ENCODE measurements at regions not wholly inside any gene's neighbourhood (a gene's known extent, or its start where the extent isn't known, plus 50 kb on each side); places are given as distances from the start of the nearest gene placed in this dataset.

GRCh38 chr4:92101737-92102172 is 202.0 kb upstream of the GRID2 start:
- no peak for TF ChIP-seq CTCF (IDR thresholded peaks at IDR 0.05; ENCODE audit: control insufficient read depth, insufficient read depth, low read depth, low read length, missing control alignments)
- H3K4me3 ChIP-seq (ENCODE audit: control insufficient read depth, low read depth, low read length), result no peak overlapping the region
- DNase-seq (ENCODE audit: low read depth), result no peak

GRCh38 chr4:92104506-92104905 is 199.3 kb upstream of the GRID2 start:
- no peak for TF ChIP-seq CTCF (IDR thresholded peaks at IDR 0.05; ENCODE audit: control insufficient read depth, insufficient read depth, low read depth, low read length, missing control alignments)
- H3K4me3 ChIP-seq (ENCODE audit: control insufficient read depth, low read depth, low read length), result no peak overlapping the region
- DNase-seq (ENCODE audit: low read depth), result no peak

- no peak overlapping the region for H3K4me3 ChIP-seq (ENCODE audit: control insufficient read depth, low read depth, low read length)
- no peak for DNase-seq (ENCODE audit: low read depth)
- TF ChIP-seq CTCF (IDR thresholded peaks at IDR 0.05; ENCODE audit: control insufficient read depth, insufficient read depth, low read depth, low read length, missing control alignments), result no peak
Measured at GRCh38 chr4:92106816-92107215, 196.9 kb upstream of the GRID2 start.

GRCh38 chr4:92111493-92111892 is 192.3 kb upstream of the GRID2 start:
- no peak for TF ChIP-seq CTCF (IDR thresholded peaks at IDR 0.05; ENCODE audit: control insufficient read depth, insufficient read depth, low read depth, low read length, missing control alignments)
- H3K4me3 ChIP-seq (ENCODE audit: control insufficient read depth, low read depth, low read length), result no peak overlapping the region
- DNase-seq (ENCODE audit: low read depth), result no peak

GRCh38 chr4:92112805-92113204 is 191.0 kb upstream of the GRID2 start:
- DNase-seq (ENCODE audit: low read depth), result no peak
- no peak for TF ChIP-seq CTCF (IDR thresholded peaks at IDR 0.05; ENCODE audit: control insufficient read depth, insufficient read depth, low read depth, low read length, missing control alignments)
- no peak overlapping the region for H3K4me3 ChIP-seq (ENCODE audit: control insufficient read depth, low read depth, low read length)

GRCh38 chr4:92120810-92121498 is 182.8 kb upstream of the GRID2 start:
- no peak for DNase-seq (ENCODE audit: low read depth)
- no peak overlapping the region for H3K4me3 ChIP-seq (ENCODE audit: control insufficient read depth, low read depth, low read length)
- TF ChIP-seq CTCF (IDR thresholded peaks at IDR 0.05; ENCODE audit: control insufficient read depth, insufficient read depth, low read depth, low read length, missing control alignments), result no peak
